Hepatocyte (in vitro differentiated cells): ENCODE measurements at regions not wholly inside any gene's neighbourhood (a gene's known extent, or its start where the extent isn't known, plus 50 kb on each side); places are given as distances from the start of the nearest gene placed in this dataset.
A peak's percentile ranks its signal among the peaks of the same experiment; 100 is the strongest.
"Not testable (repeated sequence)": the region's sequence is repeated elsewhere in the genome, so short reads cannot be mapped to it uniquely, and the experiment has no call there.

Experiments used
- DNase-seq: peaks from one replicate; pipeline ENCODE4 v3.0.0-alpha.2; 2016; ENCODE audit warnings: low spot score
- H2AFZ ChIP-seq: fragments of 200-600 bp; sonication (generic); 2 replicates; pipeline ENCODE4 v1.6.0; 2016; ENCODE audit warnings: antibody characterized with exemption, mild to moderate bottlenecking
- H3K27ac ChIP-seq: fragments of 200-600 bp; sonication (generic); 2 replicates; pipeline ENCODE4 v1.5.1; 2016; ENCODE audit warnings: mild to moderate bottlenecking
- H3K27me3 ChIP-seq: fragments of 200-600 bp; sonication (generic); 2 replicates; pipeline ENCODE4 v1.6.1; 2016
- H3K36me3 ChIP-seq: fragments of 200-600 bp; sonication (generic); replicated peaks from 2 replicates; pipeline ENCODE4 v1.5.1; 2016; ENCODE audit warnings: low read depth; ENCODE audit not compliant: insufficient read depth
- H3K4me1 ChIP-seq: fragments of 200-600 bp; sonication (generic); 2 replicates; pipeline ENCODE4 v1.5.1; 2016; ENCODE audit warnings: mild to moderate bottlenecking, moderate library complexity; ENCODE audit not compliant: insufficient read depth
- H3K4me2 ChIP-seq: fragments of 200-600 bp; sonication (generic); 2 replicates; pipeline ENCODE4 v1.6.0; 2016
- H3K4me3 ChIP-seq: fragments of 200-600 bp; sonication (generic); 2 replicates; pipeline ENCODE4 v1.5.1; 2016; ENCODE audit warnings: mild to moderate bottlenecking
- H3K79me2 ChIP-seq: fragments of 200-600 bp; sonication (generic); 2 replicates; pipeline ENCODE4 v1.6.0; 2017; ENCODE audit warnings: mild to moderate bottlenecking
- H3K9me2 ChIP-seq: fragments of 200-600 bp; sonication (generic); replicated peaks from 2 replicates; pipeline ENCODE4 v1.6.0; 2017; ENCODE audit warnings: mild to moderate bottlenecking; ENCODE audit not compliant: insufficient read depth
- H3K9me3 ChIP-seq: fragments of 200-600 bp; sonication (generic); 2 replicates; pipeline ENCODE4 v1.5.1; 2016; ENCODE audit warnings: low read depth, mild to moderate bottlenecking
- H4K20me1 ChIP-seq: fragments of 200-600 bp; sonication (generic); 2 replicates; pipeline ENCODE4 v1.6.0; 2016; ENCODE audit warnings: mild to moderate bottlenecking; ENCODE audit not compliant: insufficient read depth, poor library complexity, severe bottlenecking
- EZH2 ChIP-seq: fragments of 200-600 bp; sonication (generic); IDR thresholded peaks from 2 replicates; pipeline ENCODE4 v1.6.1; 2016; ENCODE audit warnings: antibody characterized with exemption, mild to moderate bottlenecking, borderline replicate concordance
- EZH2phosphoT487 ChIP-seq: fragments of 200-600 bp; sonication (generic); IDR thresholded peaks from one replicate; pipeline ENCODE4 v1.6.1; 2018; ENCODE audit warnings: antibody characterized with exemption, mild to moderate bottlenecking, low read depth, moderate library complexity; ENCODE audit not compliant: unreplicated experiment, severe bottlenecking
- WGBS: methylation state at CpG from one replicate; pipeline ENCODE4 v1.1.6; 2016; ENCODE audit warnings: low lambda C conversion rate; ENCODE audit errors: missing lambda C conversion rate; 5-methylcytosine and 5-hydroxymethylcytosine counted together
- TF ChIP-seq, protein P1 (sequence below): fragments of 200-600 bp; sonication (generic); IDR thresholded peaks from 2 replicates; pipeline ENCODE4 v1.5.1; 2016; ENCODE audit warnings: antibody characterized with exemption, mild to moderate bottlenecking; ENCODE audit not compliant: poor library complexity

DNA sequence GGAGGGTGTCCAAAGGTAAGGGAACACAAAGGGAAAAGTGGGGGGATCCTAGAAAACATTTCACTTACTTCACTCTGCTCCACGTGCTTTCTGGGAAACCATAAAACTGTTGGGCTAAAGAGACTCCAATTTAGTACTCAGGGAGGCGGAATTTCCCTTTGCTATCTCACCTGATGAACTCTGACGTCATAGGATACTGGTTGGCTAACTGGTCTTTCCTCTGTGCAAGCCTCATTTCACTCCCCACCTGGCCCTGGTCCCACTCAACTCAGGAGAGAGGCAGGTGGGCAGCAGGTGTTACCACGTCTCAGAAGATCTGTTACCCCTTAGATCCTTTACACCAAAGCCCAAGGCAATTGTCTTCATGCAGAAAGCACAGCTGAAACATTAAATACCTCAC, 51.8 kb upstream of the PMAIP1 start:
- Histone ChIP-seq H2AFZ (no peak overlapping the region), H4K20me1 (no peaks in the 10 kb centered on the region), H3K27me3 (no peaks in the 10 kb centered on the region), H3K4me2 (no peak overlapping the region), H3K4me3 (no peak overlapping the region), H3K79me2 (no peaks in the 10 kb centered on the region), H3K27ac (no peak overlapping the region), H3K36me3 (no peaks in the 10 kb centered on the region), H3K9me2 (no peaks in the 10 kb centered on the region), H3K4me1 (peaks cover 10% of the 10 kb centered on the region), H3K9me3 (no peaks in the 10 kb centered on the region)
- TF ChIP-seq, protein P1, sequence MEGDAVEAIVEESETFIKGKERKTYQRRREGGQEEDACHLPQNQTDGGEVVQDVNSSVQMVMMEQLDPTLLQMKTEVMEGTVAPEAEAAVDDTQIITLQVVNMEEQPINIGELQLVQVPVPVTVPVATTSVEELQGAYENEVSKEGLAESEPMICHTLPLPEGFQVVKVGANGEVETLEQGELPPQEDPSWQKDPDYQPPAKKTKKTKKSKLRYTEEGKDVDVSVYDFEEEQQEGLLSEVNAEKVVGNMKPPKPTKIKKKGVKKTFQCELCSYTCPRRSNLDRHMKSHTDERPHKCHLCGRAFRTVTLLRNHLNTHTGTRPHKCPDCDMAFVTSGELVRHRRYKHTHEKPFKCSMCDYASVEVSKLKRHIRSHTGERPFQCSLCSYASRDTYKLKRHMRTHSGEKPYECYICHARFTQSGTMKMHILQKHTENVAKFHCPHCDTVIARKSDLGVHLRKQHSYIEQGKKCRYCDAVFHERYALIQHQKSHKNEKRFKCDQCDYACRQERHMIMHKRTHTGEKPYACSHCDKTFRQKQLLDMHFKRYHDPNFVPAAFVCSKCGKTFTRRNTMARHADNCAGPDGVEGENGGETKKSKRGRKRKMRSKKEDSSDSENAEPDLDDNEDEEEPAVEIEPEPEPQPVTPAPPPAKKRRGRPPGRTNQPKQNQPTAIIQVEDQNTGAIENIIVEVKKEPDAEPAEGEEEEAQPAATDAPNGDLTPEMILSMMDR = no peak
- TF ChIP-seq EZH2 (no peak), EZH2phosphoT487 (no peak)
- DNase-seq = peak; percentile 28
- WGBS = 67% methylated on average over 4 of the region's 4 CpGs

DNA sequence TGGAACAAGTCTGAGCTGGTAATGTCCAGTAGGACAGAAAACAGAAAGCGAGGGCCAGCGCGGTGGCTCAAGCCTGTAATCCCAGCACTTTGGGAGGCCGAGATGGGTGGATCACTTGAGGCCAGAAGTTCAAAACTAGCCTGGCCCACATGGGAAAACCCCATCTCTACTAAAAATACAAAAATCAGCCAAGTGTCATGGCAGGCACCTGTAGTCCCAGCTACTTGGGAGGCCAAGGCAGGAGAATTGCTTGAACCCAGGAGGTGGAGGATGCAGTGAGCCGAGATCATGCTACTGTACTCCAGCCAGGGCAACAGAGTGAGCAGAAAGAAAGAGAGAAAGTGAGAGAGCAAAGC, 52.3 kb upstream of the PMAIP1 start:
- H3K9me3 ChIP-seq, H3K36me3 ChIP-seq, H4K20me1 ChIP-seq, H3K27me3 ChIP-seq, H3K4me3 ChIP-seq, DNase-seq, H3K9me2 ChIP-seq, H3K4me1 ChIP-seq, H2AFZ ChIP-seq, H3K79me2 ChIP-seq: not testable (repeated sequence)
- H3K27ac ChIP-seq = peak overlapping the region; percentile 29
- WGBS = 66% methylated on average over 5 of the region's 5 CpGs
- H3K4me2 ChIP-seq = peak overlapping the region; percentile 18

DNA sequence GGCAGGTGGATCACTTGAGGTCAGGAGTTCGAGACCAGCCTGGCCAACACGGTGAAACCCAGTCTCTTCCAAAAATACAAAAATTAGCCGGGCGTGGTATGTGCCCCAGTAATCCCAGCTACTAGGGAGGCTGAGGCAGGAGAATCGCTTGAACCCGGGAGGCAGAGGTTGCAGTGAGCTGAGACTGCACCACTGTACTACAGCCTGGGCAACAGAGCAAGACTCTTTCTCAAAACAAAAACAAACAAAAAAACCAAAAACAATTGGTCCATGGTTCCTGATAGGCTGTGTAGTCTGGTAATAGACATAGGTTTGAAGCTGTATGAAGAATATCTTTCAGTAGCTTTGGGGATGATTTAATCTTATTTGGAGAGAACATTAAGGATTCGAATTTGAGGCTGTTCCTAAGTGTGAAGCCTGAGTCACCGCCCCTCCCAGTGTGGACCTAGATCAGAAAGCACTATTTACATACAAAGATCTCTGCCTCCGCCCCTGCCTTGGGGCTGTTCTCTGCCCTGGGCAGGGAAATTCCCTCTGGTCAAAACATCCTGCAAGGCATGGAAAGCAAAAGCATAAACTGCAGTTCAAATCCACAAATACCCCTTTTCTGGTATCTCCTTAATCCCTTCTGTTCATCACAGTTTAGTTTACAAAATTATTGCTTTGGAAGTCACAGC, 52.8 kb upstream of the PMAIP1 start:
- peak overlapping the region; percentile 29 for H3K27ac ChIP-seq
- WGBS = 74% methylated on average over 9 of the region's 9 CpGs
- no peak for TF ChIP-seq EZH2phosphoT487
- TF ChIP-seq, protein P1 = no peak
- TF ChIP-seq EZH2 = no peak

DNA sequence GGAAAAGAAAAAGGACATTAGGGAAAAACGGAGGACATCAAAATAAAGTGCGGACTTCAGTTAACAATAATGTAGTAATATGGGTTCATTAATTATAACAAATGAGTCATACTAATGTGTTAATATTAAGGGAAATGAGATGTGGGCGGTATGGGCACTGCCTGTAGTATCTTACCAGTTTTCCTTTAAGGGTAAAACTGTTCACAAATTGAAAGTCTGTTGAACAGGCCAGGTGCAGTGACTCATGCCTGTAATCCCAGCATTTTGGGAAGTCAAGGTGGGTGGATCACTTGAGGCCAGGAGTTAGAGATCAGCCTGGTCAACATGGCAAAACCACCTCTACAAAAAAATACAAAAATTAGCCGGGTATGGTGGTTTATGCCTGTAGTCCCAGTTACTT, 56.8 kb upstream of the PMAIP1 start:
- DNase-seq = no peak
- H3K27ac ChIP-seq = no peak overlapping the region
- no peak overlapping the region for H2AFZ ChIP-seq
- TF ChIP-seq, protein P1 = no peak
- TF ChIP-seq EZH2phosphoT487 (no peak), EZH2 (no peak)
- no peaks in the 10 kb centered on the region for H3K79me2 ChIP-seq
- no peak overlapping the region for H3K4me3 ChIP-seq
- H4K20me1 ChIP-seq = no peaks in the 10 kb centered on the region
- H3K9me2 ChIP-seq = no peaks in the 10 kb centered on the region
- no peaks in the 10 kb centered on the region for H3K27me3 ChIP-seq
- no peak overlapping the region for H3K4me2 ChIP-seq
- WGBS = 96% methylated on average over 4 of the region's 4 CpGs
- H3K4me1 ChIP-seq = peaks cover 10% of the 10 kb centered on the region
- H3K36me3 ChIP-seq = no peaks in the 10 kb centered on the region
- no peaks in the 10 kb centered on the region for H3K9me3 ChIP-seq

More for the DNA sequence above, 52.8 kb upstream of the PMAIP1 start:
- no peaks in the 10 kb centered on the region for H3K79me2 ChIP-seq
- DNase-seq = peak; percentile 76
- peaks cover 10% of the 10 kb centered on the region for H3K4me1 ChIP-seq
- no peaks in the 10 kb centered on the region for H4K20me1 ChIP-seq
- H3K36me3 ChIP-seq = no peaks in the 10 kb centered on the region
- no peaks in the 10 kb centered on the region for H3K27me3 ChIP-seq
- H3K4me3 ChIP-seq = no peak overlapping the region
- no peaks in the 10 kb centered on the region for H3K9me2 ChIP-seq
- no peaks in the 10 kb centered on the region for H3K9me3 ChIP-seq
- H3K4me2 ChIP-seq = peak overlapping the region; percentile 18
- no peak overlapping the region for H2AFZ ChIP-seq
